MCF 10A (cell line): ENCODE measurements at regions not wholly inside any gene's neighbourhood (a gene's known extent, or its start where the extent isn't known, plus 50 kb on each side); places are given as distances from the start of the nearest gene placed in this dataset.
A peak's percentile ranks its signal among the peaks of the same experiment; 100 is the strongest.

Experiments
- BruUV-seq: library from RNA; stranded (reverse); fragments of 400-500 nt; replicated peaks from 2 replicates; lab custom pipeline; 2021; lab: Mats Ljungman, UMichigan
- CTCF ChIA-PET: fragments of 300-600 bp; sonication (Branson Sonifier 250); formaldehyde crosslinking; extraction: SDS; loops from one replicate; lab custom pipeline; 2021; ENCODE audit warnings: antibody characterized with exemption, inconsistent platforms; lab: Yijun Ruan, JAX
- POLR2A ChIA-PET: fragments of 300-600, 350-650 bp; sonication (Branson Sonifier 250); formaldehyde crosslinking; extraction: SDS; loops from one replicate; lab custom pipeline; 2020; ENCODE audit warnings: antibody characterized with exemption, inconsistent platforms; lab: Yijun Ruan, JAX
- DNase-seq: peaks from one replicate; pipeline ENCODE4 v3.0.0-alpha.2; 2018; ENCODE audit not compliant: unreplicated experiment
- H3K27ac Mint-ChIP-seq: one replicate; pipeline ENCODE4 v1.8.0; 2022; ENCODE audit warnings: mild to moderate bottlenecking, low read depth, mixed read lengths; ENCODE audit not compliant: unreplicated experiment
- H3K27me3 Mint-ChIP-seq: one replicate; pipeline ENCODE4 v1.8.0; 2022; ENCODE audit warnings: mixed read lengths; ENCODE audit not compliant: insufficient read depth, unreplicated experiment
- H3K36me3 Mint-ChIP-seq: one replicate; pipeline ENCODE4 v1.8.0; 2022; ENCODE audit warnings: mild to moderate bottlenecking, moderate library complexity, mixed read lengths; ENCODE audit not compliant: insufficient read depth, unreplicated experiment
- H3K4me1 Mint-ChIP-seq: one replicate; pipeline ENCODE4 v1.8.0; 2022; ENCODE audit warnings: mixed read lengths; ENCODE audit not compliant: insufficient read depth, unreplicated experiment
- H3K4me3 Mint-ChIP-seq: one replicate; pipeline ENCODE4 v1.8.0; 2022; ENCODE audit warnings: mild to moderate bottlenecking, moderate library complexity, mixed read lengths; ENCODE audit not compliant: unreplicated experiment
- H3K9me3 Mint-ChIP-seq: one replicate; pipeline ENCODE4 v1.8.0; 2022; ENCODE audit warnings: mixed read lengths; ENCODE audit not compliant: unreplicated experiment
- CTCF ChIP-seq: fragments of 200-600 bp; IDR thresholded peaks from one replicate; pipeline ENCODE4 v1.8.0; 2022; ENCODE audit warnings: antibody characterized with exemption, mild to moderate bottlenecking; ENCODE audit not compliant: unreplicated experiment
- intact Hi-C: fragments of 100-400 bp; cut with micrococcal nuclease; formaldehyde crosslinking; loops from 2 replicates; pipeline ENCODE4 v1.14.1; 2022

- no peak overlapping the region for H3K4me3 Mint-ChIP-seq
- BruUV-seq = no TSS peak
- CTCF ChIA-PET = interaction anchor here (0.6 to 3.2 kb wide), 8 partner anchors 12 to 321 kb away, joined by 3 to 17 read pairs (median 4); no protein-coding TSS in a partner anchor
Observed at GRCh38 chr1:115457289-115457688, 119.2 kb upstream of the NGF start.

GRCh38 chr1:115456441-115456961 is 118.5 kb upstream of the NGF start:
- H3K9me3 Mint-ChIP-seq = no peaks in the 10 kb centered on the region
- intact Hi-C loops = no loop called here
- TF ChIP-seq CTCF = no peak

More at GRCh38 chr1:115457289-115457688, 119.2 kb upstream of the NGF start:
- no peak overlapping the region for H3K27ac Mint-ChIP-seq
- H3K27me3 Mint-ChIP-seq = no peaks in the 10 kb centered on the region
- peaks cover 11% of the 10 kb centered on the region for H3K4me1 Mint-ChIP-seq
- H3K36me3 Mint-ChIP-seq = no peaks in the 10 kb centered on the region
- no peak for TF ChIP-seq CTCF
- H3K9me3 Mint-ChIP-seq = no peaks in the 10 kb centered on the region
- DNase-seq = no peak
- intact Hi-C loops = no loop called here
- POLR2A ChIA-PET = interaction anchor here (1.0 kb wide), 1 partner anchor 12 kb away, joined by 3 read pairs; no protein-coding TSS in a partner anchor

GRCh38 chr1:115454837-115455511 is 116.9 kb upstream of the NGF start:
- no TSS peak for BruUV-seq
- H3K4me1 Mint-ChIP-seq = peaks cover 11% of the 10 kb centered on the region
- ChIA-PET POLR2A (no interaction called here), CTCF (interaction anchor here (0.9 to 1.3 kb wide), 3 partner anchors 14 to 317 kb away, joined by 3 to 5 read pairs (median 4); no protein-coding TSS in a partner anchor)
- no peaks in the 10 kb centered on the region for H3K27me3 Mint-ChIP-seq
- H3K9me3 Mint-ChIP-seq = no peaks in the 10 kb centered on the region
- TF ChIP-seq CTCF = no peak
- no peak overlapping the region for H3K4me3 Mint-ChIP-seq
- intact Hi-C loops = no loop called here
- peaks cover 4% of the 10 kb centered on the region for H3K36me3 Mint-ChIP-seq
- no peak overlapping the region for H3K27ac Mint-ChIP-seq
- no peak for DNase-seq

More at GRCh38 chr1:115456441-115456961, 118.5 kb upstream of the NGF start:
- Mint-ChIP-seq H3K27ac (peak overlapping the region; percentile 65), H3K36me3 (no peaks in the 10 kb centered on the region), H3K27me3 (no peaks in the 10 kb centered on the region), H3K4me1 (peaks cover 11% of the 10 kb centered on the region), H3K4me3 (no peak overlapping the region)
- DNase-seq = no peak
- no TSS peak for BruUV-seq
- ChIA-PET POLR2A (interaction anchor here (1.0 kb wide), 1 partner anchor 12 kb away, joined by 3 read pairs; no protein-coding TSS in a partner anchor), CTCF (interaction anchor here (0.5 to 3.2 kb wide), 7 partner anchors 13 to 319 kb away, joined by 3 to 17 read pairs (median 4); no protein-coding TSS in a partner anchor)

- CTCF ChIA-PET = interaction anchor here (0.7 to 1.1 kb wide), 2 partner anchors 19 to 312 kb away, joined by 3 read pairs; no protein-coding TSS in a partner anchor
- BruUV-seq = no TSS peak
- Mint-ChIP-seq H3K27me3 (no peaks in the 10 kb centered on the region), H3K4me3 (no peak overlapping the region), H3K9me3 (no peaks in the 10 kb centered on the region), H3K27ac (no peak overlapping the region), H3K4me1 (peaks cover 11% of the 10 kb centered on the region), H3K36me3 (peaks cover 4% of the 10 kb centered on the region)
- TF ChIP-seq CTCF = no peak
- DNase-seq = no peak
- POLR2A ChIA-PET = interaction anchor here (1.4 kb wide), 1 partner anchor 16 kb away, joined by 4 read pairs; no protein-coding TSS in a partner anchor
- intact Hi-C loops = no loop called here
Observed at GRCh38 chr1:115453666-115454065, 115.6 kb upstream of the NGF start.
